ENCODE measurements at regions not wholly inside any gene's neighbourhood (a gene's known extent, or its start where the extent isn't known, plus 50 kb on each side); places are given as distances from the start of the nearest gene placed in this dataset.

DNA sequence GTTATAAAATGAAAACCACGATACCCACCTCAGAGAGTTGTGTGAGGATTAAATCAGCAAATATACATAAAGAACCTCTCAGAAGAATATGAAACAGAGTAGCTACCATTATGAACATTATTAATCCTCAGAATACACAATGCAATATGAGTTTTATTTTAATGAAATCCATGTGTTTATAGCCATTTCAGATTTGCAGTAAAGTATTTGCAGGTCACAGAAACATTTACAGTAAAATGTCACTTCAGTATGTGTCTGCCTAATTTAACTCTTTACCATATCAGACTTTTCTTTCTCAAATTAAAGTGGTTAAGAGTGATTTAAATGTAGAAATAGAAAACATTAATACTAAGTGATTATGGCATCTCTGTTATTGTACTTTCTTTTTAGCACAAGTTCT is 365.2 kb upstream of the MPDZ start:
- TF ChIP-seq POLR2A (IDR thresholded peaks at IDR 0.05), result no peak
- TF ChIP-seq CTCF (IDR thresholded peaks at IDR 0.05), result no peak

Measured in thyroid gland (tissue), 4 donors.